ENCODE measurements at regions not wholly inside any gene's neighbourhood (a gene's known extent, or its start where the extent isn't known, plus 50 kb on each side); places are given as distances from the start of the nearest gene placed in this dataset.

- CTCF ChIA-PET: no interaction called here
- no peak for DNase-seq (ENCODE audit: extremely low spot score)
- POLR2A ChIA-PET: no interaction called here
- TF ChIP-seq, protein P1, sequence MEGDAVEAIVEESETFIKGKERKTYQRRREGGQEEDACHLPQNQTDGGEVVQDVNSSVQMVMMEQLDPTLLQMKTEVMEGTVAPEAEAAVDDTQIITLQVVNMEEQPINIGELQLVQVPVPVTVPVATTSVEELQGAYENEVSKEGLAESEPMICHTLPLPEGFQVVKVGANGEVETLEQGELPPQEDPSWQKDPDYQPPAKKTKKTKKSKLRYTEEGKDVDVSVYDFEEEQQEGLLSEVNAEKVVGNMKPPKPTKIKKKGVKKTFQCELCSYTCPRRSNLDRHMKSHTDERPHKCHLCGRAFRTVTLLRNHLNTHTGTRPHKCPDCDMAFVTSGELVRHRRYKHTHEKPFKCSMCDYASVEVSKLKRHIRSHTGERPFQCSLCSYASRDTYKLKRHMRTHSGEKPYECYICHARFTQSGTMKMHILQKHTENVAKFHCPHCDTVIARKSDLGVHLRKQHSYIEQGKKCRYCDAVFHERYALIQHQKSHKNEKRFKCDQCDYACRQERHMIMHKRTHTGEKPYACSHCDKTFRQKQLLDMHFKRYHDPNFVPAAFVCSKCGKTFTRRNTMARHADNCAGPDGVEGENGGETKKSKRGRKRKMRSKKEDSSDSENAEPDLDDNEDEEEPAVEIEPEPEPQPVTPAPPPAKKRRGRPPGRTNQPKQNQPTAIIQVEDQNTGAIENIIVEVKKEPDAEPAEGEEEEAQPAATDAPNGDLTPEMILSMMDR (IDR thresholded peaks at IDR 0.05; ENCODE audit: control extremely low read depth, extremely low read depth, low read depth, missing control alignments): no peak
These were observed 320.8 kb upstream of the CCDC196 start for GRCh38 chr14:66165337-66165736.

- ChIA-PET CTCF (no interaction called here), POLR2A (no interaction called here)
- TF ChIP-seq, protein P1 (IDR thresholded peaks at IDR 0.05; ENCODE audit: control extremely low read depth, extremely low read depth, low read depth, missing control alignments): no peak
- no peak for DNase-seq (ENCODE audit: extremely low spot score)
These were observed 311.7 kb upstream of the CCDC196 start for GRCh38 chr14:66174453-66174891.

GRCh38 chr14:66177935-66178334 lies 308.2 kb upstream of the CCDC196 start:
- no peak for DNase-seq (ENCODE audit: extremely low spot score)
- ChIA-PET CTCF (no interaction called here), POLR2A (no interaction called here)
- TF ChIP-seq, protein P1 (IDR thresholded peaks at IDR 0.05; ENCODE audit: control extremely low read depth, extremely low read depth, low read depth, missing control alignments): no peak

DNA sequence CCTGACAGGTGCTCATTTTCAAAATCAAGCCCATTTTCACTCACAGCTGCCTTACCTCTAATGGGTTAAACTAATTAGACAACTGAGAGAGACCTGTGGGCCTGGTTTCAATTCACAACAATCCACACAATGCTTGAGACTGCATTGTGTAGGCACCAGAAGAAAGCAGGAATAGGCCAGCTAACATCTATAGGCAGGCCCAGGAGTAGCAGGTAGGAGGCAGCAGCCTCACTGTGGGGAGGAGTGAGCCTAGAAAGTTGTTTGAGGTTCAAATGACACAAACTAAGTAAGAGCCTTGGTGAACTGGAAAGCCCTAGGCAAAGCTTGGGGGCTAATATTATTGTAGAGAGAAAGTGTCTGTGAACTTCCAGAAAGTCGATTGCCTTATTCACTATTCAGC lies 289.5 kb upstream of the CCDC196 start:
- TF ChIP-seq, protein P1 (IDR thresholded peaks at IDR 0.05; ENCODE audit: control extremely low read depth, extremely low read depth, low read depth, missing control alignments): no peak
- no peak for DNase-seq (ENCODE audit: extremely low spot score)
- ChIA-PET CTCF (no interaction called here), POLR2A (no interaction called here)

DNA sequence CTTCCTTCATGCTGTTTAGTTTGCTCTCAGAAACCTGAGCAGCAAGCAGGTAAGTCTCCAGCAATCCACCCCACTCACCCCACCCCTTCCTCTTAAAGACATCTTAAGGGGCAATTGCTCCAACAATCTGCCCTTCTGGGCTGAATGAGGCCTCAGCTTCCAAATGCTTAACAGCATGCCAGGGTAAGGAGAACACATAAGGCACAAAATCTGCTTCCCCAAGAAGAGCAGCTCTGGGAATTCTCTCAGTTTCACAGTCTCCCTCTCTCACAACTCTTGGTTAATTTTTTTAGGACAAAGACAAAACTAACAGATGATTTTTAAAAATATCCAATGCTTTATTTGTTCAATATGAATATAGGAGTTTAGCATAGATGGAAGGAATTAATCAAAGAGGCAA lies 288.9 kb upstream of the CCDC196 start:
- POLR2A ChIA-PET: no interaction called here
- no peak for DNase-seq (ENCODE audit: extremely low spot score)
- CTCF ChIA-PET: no interaction called here
- TF ChIP-seq, protein P1 (IDR thresholded peaks at IDR 0.05; ENCODE audit: control extremely low read depth, extremely low read depth, low read depth, missing control alignments): no peak

DNA sequence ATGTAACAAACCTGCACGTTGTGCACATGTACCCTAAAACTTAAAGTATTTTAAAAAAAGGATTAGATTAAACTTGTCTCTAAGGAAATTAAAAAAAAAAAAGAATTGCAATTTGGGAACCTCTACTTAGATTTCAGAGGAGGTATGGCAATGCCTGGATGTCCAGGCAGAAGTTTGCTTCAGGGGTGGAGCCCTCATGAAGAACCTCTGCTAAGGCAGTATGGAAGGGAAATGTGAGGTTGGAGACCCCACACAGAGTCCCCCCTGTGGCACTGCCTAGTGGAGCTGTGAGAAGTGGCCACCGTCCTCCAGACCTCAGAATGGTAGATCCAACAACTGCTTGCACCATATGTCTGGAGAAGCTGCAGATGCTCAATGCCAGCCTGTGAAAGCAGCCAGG lies 279.6 kb upstream of the CCDC196 start:
- TF ChIP-seq, protein P1 (IDR thresholded peaks at IDR 0.05; ENCODE audit: control extremely low read depth, extremely low read depth, low read depth, missing control alignments): no peak
- CTCF ChIA-PET: no interaction called here
- no peak for DNase-seq (ENCODE audit: extremely low spot score)
- POLR2A ChIA-PET: no interaction called here

GRCh38 chr14:66216763-66217162 lies 269.4 kb upstream of the CCDC196 start:
- CTCF ChIA-PET: no interaction called here
- POLR2A ChIA-PET: no interaction called here
- TF ChIP-seq, protein P1 (IDR thresholded peaks at IDR 0.05; ENCODE audit: control extremely low read depth, extremely low read depth, low read depth, missing control alignments): no peak
- DNase-seq (ENCODE audit: extremely low spot score): no peak
